NCI-H460 (cell line): ENCODE measurements at regions not wholly inside any gene's neighbourhood (a gene's known extent, or its start where the extent isn't known, plus 50 kb on each side); places are given as distances from the start of the nearest gene placed in this dataset.
"Not testable (repeated sequence)": the region's sequence is repeated elsewhere in the genome, so short reads cannot be mapped to it uniquely, and the experiment has no call there.

Experiments used
- DNase-seq: peaks from one replicate; pipeline ENCODE4 v3.0.0-alpha.2; 2016; ENCODE audit warnings: low read depth; ENCODE audit errors: extremely low read depth

GRCh38 chr17:45645330-45645729, 138.8 kb upstream of the CRHR1 start:
- no peak for DNase-seq

GRCh38 chr17:45646288-45646988, 137.7 kb upstream of the CRHR1 start:
- no peak for DNase-seq

GRCh38 chr17:45648642-45649041, 135.5 kb upstream of the CRHR1 start:
- DNase-seq, result no peak

- DNase-seq, result no peak
Measured at GRCh38 chr17:45649796-45650195, 134.3 kb upstream of the CRHR1 start.

- no peak for DNase-seq
Measured at GRCh38 chr17:45650561-45650960, 133.6 kb upstream of the CRHR1 start.

GRCh38 chr17:45651145-45651709, 132.9 kb upstream of the CRHR1 start:
- no peak for DNase-seq

GRCh38 chr17:45653616-45654015, 130.5 kb upstream of the CRHR1 start:
- no peak for DNase-seq

GRCh38 chr17:45656527-45657181, 127.5 kb upstream of the CRHR1 start:
- DNase-seq, result no peak

- no peak for DNase-seq
Measured at GRCh38 chr17:45660474-45660873, 123.6 kb upstream of the CRHR1 start.

- DNase-seq, result no peak
Measured at GRCh38 chr17:45662432-45662831, 121.7 kb upstream of the CRHR1 start.

GRCh38 chr17:45663772-45664171, 120.3 kb upstream of the CRHR1 start:
- no peak for DNase-seq

- no peak for DNase-seq
Measured at GRCh38 chr17:45664921-45665320, 119.2 kb upstream of the CRHR1 start.

GRCh38 chr17:45666046-45666600, 118.0 kb upstream of the CRHR1 start:
- DNase-seq, result no peak

- DNase-seq, result no peak
Measured at GRCh38 chr17:45666641-45667040, 117.5 kb upstream of the CRHR1 start.

- no peak for DNase-seq
Measured at GRCh38 chr17:45667591-45668171, 116.4 kb upstream of the CRHR1 start.

GRCh38 chr17:45668316-45668715, 115.8 kb upstream of the CRHR1 start:
- no peak for DNase-seq

GRCh38 chr17:45672301-45672700, 111.8 kb upstream of the CRHR1 start:
- no peak for DNase-seq

- no peak for DNase-seq
Measured at GRCh38 chr17:45672792-45673191, 111.3 kb upstream of the CRHR1 start.

GRCh38 chr17:45673759-45674158, 110.4 kb upstream of the CRHR1 start:
- DNase-seq, result not testable (repeated sequence)

- DNase-seq, result no peak
Measured at GRCh38 chr17:45675012-45675411, 109.1 kb upstream of the CRHR1 start.

GRCh38 chr17:45675892-45676291, 108.2 kb upstream of the CRHR1 start:
- no peak for DNase-seq

GRCh38 chr17:45676695-45677094, 107.4 kb upstream of the CRHR1 start:
- DNase-seq, result no peak
